Endodermal cell (in vitro differentiated cells): ENCODE measurements at regions not wholly inside any gene's neighbourhood (a gene's known extent, or its start where the extent isn't known, plus 50 kb on each side); places are given as distances from the start of the nearest gene placed in this dataset.
A peak's percentile ranks its signal among the peaks of the same experiment; 100 is the strongest.

ENCODE experiments used
- DNase-seq: peaks from one replicate; pipeline ENCODE4 v3.0.0-alpha.2; 2017
- H3K27ac ChIP-seq: 2 replicates; pipeline ENCODE4 v1.5.1; 2013; ENCODE audit warnings: mild to moderate bottlenecking, low read depth, low read length, moderate library complexity
- H3K27me3 ChIP-seq: 2 replicates; pipeline ENCODE4 v1.6.1; 2013; ENCODE audit warnings: mild to moderate bottlenecking, low read length, moderate library complexity; ENCODE audit not compliant: insufficient read depth, control insufficient read depth, poor library complexity, severe bottlenecking
- H3K36me3 ChIP-seq: 2 replicates; pipeline ENCODE4 v1.7.0; 2013; ENCODE audit warnings: mild to moderate bottlenecking, low read length, moderate library complexity; ENCODE audit not compliant: control insufficient read depth, insufficient read depth
- H3K4me1 ChIP-seq: one replicate; pipeline ENCODE4 v1.7.0; 2013; ENCODE audit warnings: low read length; ENCODE audit not compliant: control insufficient read depth, insufficient read depth
- H3K4me3 ChIP-seq: 2 replicates; pipeline ENCODE4 v1.5.1; 2013; ENCODE audit warnings: mild to moderate bottlenecking, low read length, moderate library complexity
- H3K9ac ChIP-seq: 2 replicates; pipeline ENCODE4 v1.6.1; 2013; ENCODE audit warnings: mild to moderate bottlenecking, low read length, moderate library complexity; ENCODE audit not compliant: poor library complexity, severe bottlenecking; ENCODE audit errors: extremely low read depth
- H3K9me3 ChIP-seq: 2 replicates; pipeline ENCODE4 v1.6.1; 2013; ENCODE audit warnings: mild to moderate bottlenecking, low read length, moderate library complexity; ENCODE audit not compliant: control insufficient read depth
- H3K27ac Mint-ChIP-seq: 2 replicates; pipeline ENCODE4 v1.8.0; 2020; ENCODE audit warnings: mixed read lengths
- H3K27me3 Mint-ChIP-seq: 2 replicates; pipeline ENCODE4 v1.8.0; 2021; ENCODE audit warnings: mild to moderate bottlenecking, mixed read lengths; ENCODE audit not compliant: insufficient read depth
- H3K36me3 Mint-ChIP-seq: 2 replicates; pipeline ENCODE4 v1.8.0; 2020; ENCODE audit warnings: low read depth, mixed read lengths
- H3K4me1 Mint-ChIP-seq: 2 replicates; pipeline ENCODE4 v1.8.0; 2020; ENCODE audit warnings: mixed read lengths
- H3K4me3 Mint-ChIP-seq: 2 replicates; pipeline ENCODE4 v1.8.0; 2020; ENCODE audit warnings: mild to moderate bottlenecking, moderate library complexity, mixed read lengths
- H3K9me3 Mint-ChIP-seq: 2 replicates; pipeline ENCODE4 v1.8.0; 2020; ENCODE audit warnings: mild to moderate bottlenecking, mixed read lengths
- WGBS, 2 experiments: methylation state at CpG; one replicate each; pipeline versions ENCODE4 v1.1.5 to v1.1.7; 2013; ENCODE audit warnings: missing lambda C conversion rate in 2 of 2, mixed read lengths in 1 of 2; ENCODE audit not compliant: insufficient coverage in 1 of 2, insufficient read length in 1 of 2; 5-methylcytosine and 5-hydroxymethylcytosine counted together
- TF ChIP-seq, protein P1 (sequence below): fragments of 200-600 bp; sonication (generic); conservative IDR thresholded peaks from 2 replicates; pipeline ENCODE4 v1.5.0; 2021; ENCODE audit warnings: antibody characterized with exemption, mild to moderate bottlenecking

DNA sequence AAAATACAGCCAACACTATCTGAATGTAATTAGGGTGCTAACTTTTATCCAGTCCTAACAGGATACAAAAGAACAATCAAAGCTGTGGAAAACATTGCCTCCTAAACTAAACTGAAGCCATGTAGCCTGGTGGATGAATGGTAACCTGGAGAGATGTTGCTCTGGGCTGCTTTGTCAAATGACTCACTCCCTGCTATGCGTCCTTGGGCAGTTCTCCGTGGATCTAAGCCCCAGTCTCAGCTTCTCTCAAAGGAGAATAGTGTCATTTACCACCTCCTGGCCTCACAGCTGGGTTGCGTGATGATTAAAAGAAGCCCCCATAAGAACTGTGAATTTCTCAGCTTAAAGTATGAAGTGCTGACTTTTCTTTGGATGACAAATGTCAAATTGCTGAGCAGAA is 203.7 kb downstream of the ICOS start:
- no peak overlapping the region for H3K4me3 ChIP-seq
- H3K4me1 Mint-ChIP-seq, result peaks cover 45% of the 10 kb centered on the region
- peak; percentile 61 for DNase-seq
- H3K36me3 Mint-ChIP-seq, result no peaks in the 10 kb centered on the region
- H3K4me3 Mint-ChIP-seq, result no peak overlapping the region
- H3K9me3 ChIP-seq, result no peaks in the 10 kb centered on the region
- TF ChIP-seq, protein P1, sequence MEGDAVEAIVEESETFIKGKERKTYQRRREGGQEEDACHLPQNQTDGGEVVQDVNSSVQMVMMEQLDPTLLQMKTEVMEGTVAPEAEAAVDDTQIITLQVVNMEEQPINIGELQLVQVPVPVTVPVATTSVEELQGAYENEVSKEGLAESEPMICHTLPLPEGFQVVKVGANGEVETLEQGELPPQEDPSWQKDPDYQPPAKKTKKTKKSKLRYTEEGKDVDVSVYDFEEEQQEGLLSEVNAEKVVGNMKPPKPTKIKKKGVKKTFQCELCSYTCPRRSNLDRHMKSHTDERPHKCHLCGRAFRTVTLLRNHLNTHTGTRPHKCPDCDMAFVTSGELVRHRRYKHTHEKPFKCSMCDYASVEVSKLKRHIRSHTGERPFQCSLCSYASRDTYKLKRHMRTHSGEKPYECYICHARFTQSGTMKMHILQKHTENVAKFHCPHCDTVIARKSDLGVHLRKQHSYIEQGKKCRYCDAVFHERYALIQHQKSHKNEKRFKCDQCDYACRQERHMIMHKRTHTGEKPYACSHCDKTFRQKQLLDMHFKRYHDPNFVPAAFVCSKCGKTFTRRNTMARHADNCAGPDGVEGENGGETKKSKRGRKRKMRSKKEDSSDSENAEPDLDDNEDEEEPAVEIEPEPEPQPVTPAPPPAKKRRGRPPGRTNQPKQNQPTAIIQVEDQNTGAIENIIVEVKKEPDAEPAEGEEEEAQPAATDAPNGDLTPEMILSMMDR, result no peak
- no peaks in the 10 kb centered on the region for H3K4me1 ChIP-seq
- no peaks in the 10 kb centered on the region for H3K36me3 ChIP-seq
- H3K9me3 Mint-ChIP-seq, result no peaks in the 10 kb centered on the region
- WGBS, 2 experiments, result 67 to 78% methylated on average over 3 of the region's 3 CpGs
- no peaks in the 10 kb centered on the region for H3K27me3 ChIP-seq
- no peak overlapping the region for H3K9ac ChIP-seq
- H3K27ac ChIP-seq, result no peak overlapping the region
- no peak overlapping the region for H3K27ac Mint-ChIP-seq
- H3K27me3 Mint-ChIP-seq, result no peaks in the 10 kb centered on the region

DNA sequence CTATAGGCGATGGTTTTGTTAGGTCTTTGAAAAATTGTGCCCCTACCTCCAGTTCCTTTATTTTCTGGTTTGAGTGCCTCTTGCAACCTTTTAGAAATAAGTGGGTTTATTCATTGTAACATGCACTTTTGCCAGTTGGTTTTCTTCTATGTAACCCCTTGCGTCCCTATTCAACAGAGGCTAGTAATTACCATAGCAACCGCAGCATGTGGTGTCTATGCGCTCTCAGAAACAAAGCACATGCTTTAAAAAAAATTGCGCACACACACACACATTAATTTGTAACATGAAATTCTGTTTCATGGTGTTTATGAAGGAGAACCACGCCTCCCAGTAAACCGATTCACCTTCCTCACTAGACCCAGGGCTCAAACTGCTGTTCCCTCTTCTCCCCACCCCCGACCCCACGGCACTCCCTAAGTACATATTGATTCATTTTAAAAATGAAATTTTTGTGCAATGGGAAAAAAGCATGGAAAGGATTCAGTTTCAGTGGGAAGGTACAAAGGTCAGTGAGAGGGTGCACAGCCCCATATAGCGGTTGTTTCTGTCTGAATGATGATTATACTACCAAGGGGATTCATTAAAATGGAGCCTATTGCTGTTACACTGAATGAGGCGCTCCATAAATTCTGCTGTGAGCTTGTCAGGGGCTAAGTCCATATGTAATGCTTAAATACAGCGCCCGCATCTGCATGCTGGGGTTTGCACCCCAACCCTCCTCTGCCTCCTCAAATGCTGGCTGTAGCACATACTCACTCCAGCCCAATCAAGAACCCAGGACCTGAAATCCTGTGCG is 206.9 kb downstream of the ICOS start:
- H3K27ac ChIP-seq, result no peak overlapping the region

DNA sequence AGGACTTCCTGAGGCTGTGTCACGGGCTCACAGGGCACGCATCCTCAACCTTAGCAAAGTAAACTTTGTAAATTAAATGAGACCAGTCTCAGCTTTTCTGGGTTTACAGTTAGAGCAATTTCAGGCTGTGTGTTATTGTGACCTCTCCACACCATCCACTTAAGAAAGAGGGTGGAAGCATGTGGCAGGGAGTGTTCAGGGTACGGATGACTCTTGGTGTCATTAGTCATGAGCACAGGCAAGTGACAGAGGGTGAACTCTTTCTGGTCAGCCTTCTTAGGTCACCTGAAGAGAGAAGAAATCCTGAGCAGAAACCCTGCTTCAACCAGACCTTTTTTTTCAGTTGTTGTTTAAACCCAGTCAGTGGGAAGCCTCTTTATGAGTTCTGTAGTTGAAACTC is 207.9 kb downstream of the ICOS start:
- Histone ChIP-seq H3K9me3 (no peaks in the 10 kb centered on the region), H3K27ac (no peak overlapping the region), H3K4me1 (peaks cover 10% of the 10 kb centered on the region), H3K4me3 (no peak overlapping the region), H3K9ac (no peak overlapping the region), H3K36me3 (no peaks in the 10 kb centered on the region), H3K27me3 (no peaks in the 10 kb centered on the region)
- Mint-ChIP-seq H3K4me1 (peaks cover 32% of the 10 kb centered on the region), H3K36me3 (no peaks in the 10 kb centered on the region), H3K4me3 (no peak overlapping the region), H3K27ac (no peak overlapping the region), H3K27me3 (no peaks in the 10 kb centered on the region), H3K9me3 (no peaks in the 10 kb centered on the region)
- 96 to 100% methylated on average over 2 to 3 of the region's 3 CpGs for WGBS, 2 experiments
- TF ChIP-seq, protein P1, result no peak
- no peak for DNase-seq

More for the DNA sequence above, 206.9 kb downstream of the ICOS start:
- no peak for DNase-seq
- Histone ChIP-seq H3K36me3 (no peaks in the 10 kb centered on the region), H3K27me3 (no peaks in the 10 kb centered on the region), H3K9me3 (no peaks in the 10 kb centered on the region), H3K4me3 (no peak overlapping the region), H3K9ac (no peak overlapping the region), H3K4me1 (peaks cover 10% of the 10 kb centered on the region)
- Mint-ChIP-seq H3K36me3 (no peaks in the 10 kb centered on the region), H3K27me3 (no peaks in the 10 kb centered on the region), H3K27ac (no peak overlapping the region), H3K4me1 (peaks cover 33% of the 10 kb centered on the region), H3K4me3 (no peak overlapping the region), H3K9me3 (no peaks in the 10 kb centered on the region)
- 74 to 87% methylated on average over 6 to 12 of the region's 14 CpGs for WGBS, 2 experiments
- TF ChIP-seq, protein P1, result no peak
